Vagina (tissue), 2 donors: ENCODE measurements at regions not wholly inside any gene's neighbourhood (a gene's known extent, or its start where the extent isn't known, plus 50 kb on each side); places are given as distances from the start of the nearest gene placed in this dataset.

Experiments
- CTCF ChIP-seq, 3 experiments: fragments of 450-650 bp in 2 of 3; fragments of 200-600 bp in 1 of 3; sonication (generic) in 1 of 3; IDR thresholded peaks; one replicate each; pipeline ENCODE4 v1.5.1; 2017 to 2019; ENCODE audit warnings: antibody characterized with exemption in 3 of 3, mild to moderate bottlenecking in 2 of 3, moderate library complexity in 2 of 3
- POLR2A ChIP-seq, 2 donors: fragments of 450-650 bp; IDR thresholded peaks; one replicate each; pipeline ENCODE4 v1.6.1; 2017; ENCODE audit warnings: antibody characterized with exemption in 2 of 2, mild to moderate bottlenecking in 2 of 2, moderate library complexity in 2 of 2
- POLR2AphosphoS5 ChIP-seq, 2 donors: sonication (generic); formaldehyde crosslinking; IDR thresholded peaks; one replicate each; pipeline ENCODE4 v1.9.0; 2017; ENCODE audit warnings: antibody characterized with exemption in 2 of 2, mild to moderate bottlenecking in 2 of 2, low read depth in 1 of 2; ENCODE audit not compliant: insufficient read depth in 1 of 2

GRCh38 chrX:122026665-122027064 lies 979.3 kb downstream of the GLUD2 start:
- no peak for TF ChIP-seq CTCF (IDR thresholded peaks at IDR 0.05)
- TF ChIP-seq POLR2A (IDR thresholded peaks at IDR 0.05): no peak
- TF ChIP-seq POLR2AphosphoS5 (IDR thresholded peaks at IDR 0.05; ENCODE audit: insufficient read depth in 1 of 2, low read depth in 1 of 2): no peak
